Colonic mucosa (tissue), 4 donors: ENCODE measurements at regions not wholly inside any gene's neighbourhood (a gene's known extent, or its start where the extent isn't known, plus 50 kb on each side); places are given as distances from the start of the nearest gene placed in this dataset.

Experiments
- DNase-seq: peaks from one replicate; pipeline ENCODE4 v3.0.0-alpha.2; 2020
- H3K27ac ChIP-seq: fragments of 200-600 bp; one replicate; pipeline ENCODE4 v1.8.0; 2021
- H3K27me3 ChIP-seq: fragments of 200-600 bp; one replicate; pipeline ENCODE4 v1.8.0; 2021
- H3K36me3 ChIP-seq: fragments of 200-600 bp; one replicate; pipeline ENCODE4 v1.8.0; 2021
- H3K4me1 ChIP-seq: fragments of 200-600 bp; one replicate; pipeline ENCODE4 v1.8.0; 2021; ENCODE audit warnings: mild to moderate bottlenecking
- H3K4me3 ChIP-seq: fragments of 200-600 bp; one replicate; pipeline ENCODE4 v1.8.0; 2021
- H3K9ac ChIP-seq, 2 donors: one replicate each; pipeline ENCODE4 v1.7.0; 2013; ENCODE audit warnings: control low read depth in 2 of 2, low read depth in 2 of 2, low read length in 2 of 2
- H3K9me3 ChIP-seq: fragments of 200-600 bp; one replicate; pipeline ENCODE4 v1.8.0; 2021
- CTCF ChIP-seq: fragments of 200-600 bp; IDR thresholded peaks from one replicate; pipeline ENCODE4 v1.8.0; 2022; ENCODE audit warnings: antibody characterized with exemption, mild to moderate bottlenecking
- intact Hi-C: fragments of 100-400 bp; cut with DNase I; formaldehyde crosslinking; loops from one replicate; pipeline ENCODE4 v1.14.1; 2022
- donor health status: healthy.
- donor health status: DM: no; HTN: no; CAD: no.
- donor health status: DM: no; HTN: no; CAD: no.

GRCh38 chr6:51013376-51013775 is 194.7 kb downstream of the TFAP2B start:
- intact Hi-C loops, result no loop called here

GRCh38 chr6:51015394-51015793 is 196.7 kb downstream of the TFAP2B start:
- Histone ChIP-seq H3K4me1 (no peaks in the 10 kb centered on the region), H3K27me3 (no peaks in the 10 kb centered on the region), H3K36me3 (no peaks in the 10 kb centered on the region), H3K4me3 (no peak overlapping the region), H3K9ac (no peak overlapping the region), H3K27ac (no peak overlapping the region), H3K9me3 (no peaks in the 10 kb centered on the region)
- TF ChIP-seq CTCF, result no peak
- DNase-seq, result no peak
- intact Hi-C loops, result no loop called here

More at GRCh38 chr6:51013376-51013775, 194.7 kb downstream of the TFAP2B start:
- no peak overlapping the region for H3K27ac ChIP-seq
- H3K4me3 ChIP-seq, result no peak overlapping the region
- no peak overlapping the region for H3K9ac ChIP-seq
- H3K27me3 ChIP-seq, result no peaks in the 10 kb centered on the region
- no peaks in the 10 kb centered on the region for H3K36me3 ChIP-seq
- DNase-seq, result no peak
- H3K9me3 ChIP-seq, result no peaks in the 10 kb centered on the region
- no peak for TF ChIP-seq CTCF
- no peaks in the 10 kb centered on the region for H3K4me1 ChIP-seq

- DNase-seq, result no peak
- Histone ChIP-seq H3K9me3 (no peaks in the 10 kb centered on the region), H3K9ac (no peak overlapping the region), H3K27me3 (no peaks in the 10 kb centered on the region), H3K27ac (no peak overlapping the region), H3K4me3 (no peak overlapping the region), H3K36me3 (no peaks in the 10 kb centered on the region), H3K4me1 (no peaks in the 10 kb centered on the region)
- no peak for TF ChIP-seq CTCF
- intact Hi-C loops, result no loop called here
Measured at GRCh38 chr6:51016489-51016888, 197.8 kb downstream of the TFAP2B start.

DNA sequence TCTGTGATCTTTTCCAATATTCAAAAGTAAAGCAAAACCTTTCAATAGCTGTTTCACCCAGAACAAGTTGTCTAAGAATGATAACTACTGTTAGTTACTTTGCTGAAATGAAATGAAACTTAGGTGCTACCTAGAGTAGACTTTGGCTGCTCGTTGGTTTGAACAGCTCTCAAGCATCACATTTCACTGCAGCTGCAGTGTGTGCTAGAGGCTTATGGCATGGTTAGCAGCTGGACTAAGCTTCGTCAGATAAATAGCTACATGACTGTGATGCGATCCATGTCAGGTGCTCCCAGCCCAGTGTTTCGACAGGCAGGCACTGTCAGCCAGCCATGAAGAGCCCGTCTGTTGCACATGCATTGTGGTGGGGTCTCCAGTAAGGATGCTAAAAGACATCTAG is 201.1 kb downstream of the TFAP2B start:
- no peak overlapping the region for H3K27ac ChIP-seq
- no peaks in the 10 kb centered on the region for H3K36me3 ChIP-seq
- H3K9me3 ChIP-seq, result no peaks in the 10 kb centered on the region
- no peak for TF ChIP-seq CTCF
- DNase-seq, result no peak
- no peak overlapping the region for H3K9ac ChIP-seq
- intact Hi-C loops, result no loop called here
- no peaks in the 10 kb centered on the region for H3K27me3 ChIP-seq
- no peak overlapping the region for H3K4me3 ChIP-seq
- H3K4me1 ChIP-seq, result no peaks in the 10 kb centered on the region

DNA sequence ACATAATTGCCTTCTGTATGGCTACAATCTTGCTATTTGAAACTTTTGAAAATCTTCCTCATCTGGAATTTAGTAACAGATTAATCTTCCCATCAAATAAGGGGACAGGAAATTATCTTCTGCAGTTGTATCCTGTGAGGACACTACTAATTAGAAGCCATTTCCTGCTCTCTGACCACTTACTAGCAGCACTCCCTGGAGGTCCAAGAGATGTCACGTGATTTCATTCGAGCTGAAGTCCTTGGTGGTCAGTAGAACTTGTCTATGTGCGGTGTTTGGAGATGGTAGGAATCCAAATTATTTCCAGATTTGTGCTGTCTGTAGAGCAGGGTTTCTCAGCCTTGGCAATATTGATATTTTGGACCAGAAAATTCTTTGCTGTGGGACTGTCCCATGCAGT is 202.5 kb downstream of the TFAP2B start:
- no peak for DNase-seq
- Histone ChIP-seq H3K9me3 (no peaks in the 10 kb centered on the region), H3K27me3 (no peaks in the 10 kb centered on the region), H3K4me3 (no peak overlapping the region), H3K36me3 (no peaks in the 10 kb centered on the region), H3K9ac (no peak overlapping the region), H3K4me1 (no peaks in the 10 kb centered on the region), H3K27ac (no peak overlapping the region)
- no peak for TF ChIP-seq CTCF
- intact Hi-C loops, result no loop called here

- Histone ChIP-seq H3K4me1 (no peaks in the 10 kb centered on the region), H3K9ac (no peak overlapping the region), H3K27me3 (no peaks in the 10 kb centered on the region), H3K4me3 (no peak overlapping the region), H3K27ac (no peak overlapping the region), H3K36me3 (no peaks in the 10 kb centered on the region), H3K9me3 (no peaks in the 10 kb centered on the region)
- no peak for TF ChIP-seq CTCF
- no peak for DNase-seq
- intact Hi-C loops, result no loop called here
Measured at GRCh38 chr6:51024126-51024525, 205.5 kb downstream of the TFAP2B start.
